HCT116 (cell line): ENCODE measurements at regions not wholly inside any gene's neighbourhood (a gene's known extent, or its start where the extent isn't known, plus 50 kb on each side); places are given as distances from the start of the nearest gene placed in this dataset.

Source experiments
- ATAC-seq: fragments of 200-7000 bp; cut with Tn5 transposase; 2 replicates; pipeline ENCODE4 v1.9.1; 2020; ENCODE audit warnings: mild to moderate bottlenecking, moderate library complexity
- BruUV-seq: library from RNA; stranded (reverse); fragments of 400-500 nt; replicated peaks from 2 replicates; lab custom pipeline; 2021; lab: Mats Ljungman, UMichigan
- CTCF ChIA-PET: fragments of 300-600 bp; sonication (Branson Sonifier 250); formaldehyde crosslinking; loops from one replicate; lab custom pipeline; 2021; ENCODE audit warnings: antibody characterized with exemption; lab: Charles Lee
- POLR2A ChIA-PET: fragments of 300-600, 350-600 bp; sonication (Branson Sonifier 250); formaldehyde crosslinking; loops from one replicate; lab custom pipeline; 2021; ENCODE audit warnings: antibody characterized with exemption; lab: Charles Lee
- RAD21 ChIA-PET, 2 experiments: fragments of 300-600 bp; sonication (Branson Sonifier 250); formaldehyde crosslinking; loops; one replicate each; lab custom pipeline; 2023; ENCODE audit warnings: low total read pairs in 2 of 2; ENCODE audit not compliant: uncharacterized antibody in 2 of 2, unreplicated experiment in 2 of 2, low non-redundant PET in 1 of 2; lab: Charles Lee
- DNase-seq: peaks from one replicate; pipeline ENCODE4 v3.0.0-alpha.2; 2010; ENCODE audit warnings: low read depth, low spot score
- H2AFZ ChIP-seq: fragments of 200-600 bp; shearing (Covaris generic), sonication (generic); 2 replicates; pipeline ENCODE4 v1.6.1; 2017; ENCODE audit warnings: low read depth, mixed run types, mixed read lengths, antibody characterized with exemption, low read length; ENCODE audit not compliant: poor library complexity, severe bottlenecking
- H3K27ac ChIP-seq: 2 replicates; pipeline ENCODE4 v1.5.1; 2012; ENCODE audit warnings: low read depth, low read length
- H3K27me3 ChIP-seq: fragments of 200-600 bp; sonication (generic); 2 replicates; pipeline ENCODE4 v1.6.1; 2016; ENCODE audit warnings: mixed run types, low read length, mixed read lengths; ENCODE audit not compliant: insufficient read depth
- H3K36me3 ChIP-seq, 2 experiments: fragments of 200-500 bp in 1 of 2; fragments of 200-600 bp in 1 of 2; sonication (Bioruptor generic) in 1 of 2; sonication (generic) in 1 of 2; 2 replicates each; pipeline versions ENCODE4 v1.5.1 to v1.6.1; 2014 to 2016; ENCODE audit warnings: low read length in 2 of 2, inconsistent platforms in 1 of 2, mixed read lengths in 1 of 2, mixed run types in 1 of 2; ENCODE audit not compliant: insufficient read depth in 2 of 2, control insufficient read depth in 1 of 2
- H3K4me1 ChIP-seq, 2 experiments: fragments of 200-600 bp in 1 of 2; sonication (generic) in 1 of 2; 2 replicates each; pipeline versions ENCODE4 v1.5.1 to v1.6.1; 2012 to 2017; ENCODE audit warnings: low read length in 2 of 2, inconsistent platforms in 1 of 2, mild to moderate bottlenecking in 1 of 2, mixed read lengths in 1 of 2, mixed run types in 1 of 2, moderate library complexity in 1 of 2; ENCODE audit not compliant: insufficient read depth in 2 of 2, control insufficient read depth in 1 of 2
- H3K4me2 ChIP-seq: fragments of 200-600 bp; sonication (generic); 2 replicates; pipeline ENCODE4 v1.6.1; 2017; ENCODE audit warnings: mixed run types, low read length, mixed read lengths
- H3K4me3 ChIP-seq, 2 experiments: fragments of 200-600 bp in 1 of 2; sonication (generic) in 1 of 2; replicated peaks in 1 of 2; 2 replicates each; pipeline ENCODE4 v1.5.1; 2011 to 2016; ENCODE audit warnings: low read length in 2 of 2, control low read depth in 1 of 2, low read depth in 1 of 2, mild to moderate bottlenecking in 1 of 2, mixed read lengths in 1 of 2, mixed run types in 1 of 2
- H3K79me2 ChIP-seq: fragments of 200-600 bp; sonication (generic); 2 replicates; pipeline ENCODE4 v1.6.1; 2017; ENCODE audit warnings: mild to moderate bottlenecking, mixed run types, low read length, moderate library complexity, mixed read lengths; ENCODE audit not compliant: insufficient read depth
- H3K9ac ChIP-seq: fragments of 200-600 bp; sonication (generic); 2 replicates; pipeline ENCODE4 v1.6.1; 2016; ENCODE audit warnings: low read length, mixed read lengths
- H3K9me2 ChIP-seq: fragments of 200-600 bp; sonication (generic), shearing (Covaris generic); 2 replicates; pipeline ENCODE4 v1.6.1; 2017; ENCODE audit warnings: mixed run types, mild to moderate bottlenecking, moderate library complexity; ENCODE audit not compliant: insufficient read depth
- H3K9me3 ChIP-seq, 2 experiments: fragments of 200-500 bp in 1 of 2; fragments of 200-600 bp in 1 of 2; sonication (Bioruptor generic) in 1 of 2; sonication (generic) in 1 of 2; 2 replicates each; pipeline ENCODE4 v1.6.1; 2014 to 2017; ENCODE audit warnings: low read length in 2 of 2, mixed read lengths in 2 of 2, inconsistent platforms in 1 of 2, low read depth in 1 of 2, mild to moderate bottlenecking in 1 of 2, mixed run types in 1 of 2, moderate library complexity in 1 of 2; ENCODE audit not compliant: control insufficient read depth in 1 of 2, insufficient read depth in 1 of 2
- H4K20me1 ChIP-seq: fragments of 200-600 bp; sonication (generic), shearing (Covaris generic); 2 replicates; pipeline ENCODE4 v1.6.1; 2017; ENCODE audit warnings: mixed run types, mild to moderate bottlenecking, moderate library complexity; ENCODE audit not compliant: insufficient read depth
- ATF3 ChIP-seq: IDR thresholded peaks from 2 replicates; pipeline ENCODE4 v1.6.1; 2012
- CBX3 ChIP-seq: IDR thresholded peaks from 2 replicates; pipeline ENCODE4 v1.6.1; 2012; ENCODE audit warnings: low read depth
- CEBPB ChIP-seq: IDR thresholded peaks from 2 replicates; pipeline ENCODE4 v1.6.1; 2012; ENCODE audit warnings: low read depth
- CTCF ChIP-seq, 3 experiments: fragments of 200-600 bp in 1 of 3; sonication (generic) in 1 of 3; IDR thresholded peaks in 2 of 3; conservative IDR thresholded peaks in 1 of 3; 2 replicates each; pipeline ENCODE4 v1.5.1; 2012 to 2017; ENCODE audit warnings: low read depth in 2 of 3, low read length in 2 of 3, antibody characterized with exemption in 1 of 3, borderline replicate concordance in 1 of 3, control low read depth in 1 of 3, mild to moderate bottlenecking in 1 of 3, mixed read lengths in 1 of 3, mixed run types in 1 of 3, moderate library complexity in 1 of 3; ENCODE audit not compliant: insufficient read depth in 1 of 3
- EGR1 ChIP-seq: IDR thresholded peaks from 2 replicates; pipeline ENCODE4 v1.6.1; 2012; ENCODE audit warnings: low read depth
- EZH2 ChIP-seq: fragments of 200-600 bp; sonication (generic); IDR thresholded peaks from 2 replicates; pipeline ENCODE4 v1.6.1; 2017; ENCODE audit warnings: antibody characterized with exemption, mixed run types
- FOSL1 ChIP-seq: IDR thresholded peaks from 2 replicates; pipeline ENCODE4 v1.6.1; 2012; ENCODE audit warnings: low read depth
- JUND ChIP-seq: IDR thresholded peaks from 2 replicates; pipeline ENCODE4 v1.6.1; 2012
- POLR2A ChIP-seq: IDR thresholded peaks from 2 replicates; pipeline ENCODE4 v1.7.0; 2011; ENCODE audit warnings: borderline replicate concordance; ENCODE audit not compliant: insufficient read depth, insufficient read length; ENCODE audit errors: extremely low read depth
- RAD21 ChIP-seq: IDR thresholded peaks from 2 replicates; pipeline ENCODE4 v1.6.1; 2012; ENCODE audit warnings: low read depth, mild to moderate bottlenecking
- SIN3A ChIP-seq: IDR thresholded peaks from 2 replicates; pipeline ENCODE4 v1.6.1; 2012; ENCODE audit warnings: low read depth
- SP1 ChIP-seq: IDR thresholded peaks from 2 replicates; pipeline ENCODE4 v1.6.1; 2012; ENCODE audit warnings: low read depth
- SRF ChIP-seq: IDR thresholded peaks from 2 replicates; pipeline ENCODE4 v1.6.1; 2012; ENCODE audit warnings: low read depth
- TCF7L2 ChIP-seq: IDR thresholded peaks from 2 replicates; pipeline ENCODE4 v1.7.0; 2011; ENCODE audit warnings: borderline replicate concordance, inconsistent platforms; ENCODE audit not compliant: insufficient read depth, insufficient read length; ENCODE audit errors: extremely low read depth
- YY1 ChIP-seq: IDR thresholded peaks from 2 replicates; pipeline ENCODE4 v1.6.1; 2011; ENCODE audit warnings: low read length, low read depth, moderate library complexity, mild to moderate bottlenecking; ENCODE audit not compliant: insufficient replicate concordance; ENCODE audit errors: extremely low read depth
- ZBTB33 ChIP-seq: IDR thresholded peaks from 2 replicates; pipeline ENCODE4 v1.6.1; 2011; ENCODE audit warnings: mild to moderate bottlenecking, low read length, moderate library complexity; ENCODE audit not compliant: insufficient replicate concordance; ENCODE audit errors: extremely low read depth
- intact Hi-C: fragments of 100-400 bp; cut with micrococcal nuclease; formaldehyde crosslinking; loops from 2 replicates; pipeline ENCODE4 v1.10.0; 2022
- TF ChIP-seq, protein P1 (sequence below): IDR thresholded peaks from 2 replicates; pipeline ENCODE4 v1.6.1; 2012
- TF ChIP-seq, protein P2 (sequence below): IDR thresholded peaks from 2 replicates; pipeline ENCODE4 v1.6.1; 2012; ENCODE audit warnings: low read depth

DNA sequence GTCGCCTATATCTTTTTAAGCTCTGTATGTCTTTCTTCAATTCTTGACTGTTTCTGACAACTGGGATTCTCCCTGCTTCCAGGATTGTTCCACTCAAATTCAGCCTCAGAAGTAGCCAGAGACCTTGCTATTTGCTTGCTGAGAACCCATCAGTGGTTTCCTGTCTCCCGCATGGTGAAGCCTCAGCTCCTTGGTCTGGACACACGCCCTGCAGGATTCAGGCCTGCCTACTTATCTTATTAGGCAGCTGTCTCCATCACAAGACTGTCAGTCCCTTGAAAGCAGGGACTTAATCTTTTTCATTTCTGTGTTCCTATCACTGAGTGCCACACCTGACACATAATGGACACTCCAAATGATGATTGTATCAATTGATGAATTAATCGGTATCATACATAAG is 175.3 kb downstream of the PLPP3 start:
- CTCF ChIA-PET, result no interaction called here
- Histone ChIP-seq H3K9me3 (no peaks in the 10 kb centered on the region), H2AFZ (no peak overlapping the region), H3K4me2 (no peak overlapping the region), H3K79me2 (no peaks in the 10 kb centered on the region), H3K9ac (no peak overlapping the region), H3K27me3 (no peaks in the 10 kb centered on the region), H3K27ac (no peak overlapping the region), H3K4me1 (peaks cover 0 to 4% of the 10 kb centered on the region in 2 experiments; a peak in 2 of 4 replicates), H3K4me3 (no peak overlapping the region), H3K36me3 (no peaks in the 10 kb centered on the region), H3K9me2 (no peaks in the 10 kb centered on the region), H4K20me1 (no peaks in the 10 kb centered on the region)
- BruUV-seq, result no TSS peak
- TF ChIP-seq SP1 (no peak), JUND (no peak), EGR1 (no peak), YY1 (no peak), ZBTB33 (no peak), RAD21 (no peak), FOSL1 (no peak), SIN3A (no peak), POLR2A (no peak), CTCF (IDR thresholded peaks at IDR 0.05 in 2 of 3, conservative IDR thresholded peaks at IDR 0.05 in 1 of 3; ENCODE audit: borderline replicate concordance in 1 of 3, insufficient read depth in 1 of 3, low read depth in 2 of 3, low read length in 2 of 3) (no peak), EZH2 (no peak), CEBPB (no peak), SRF (no peak), ATF3 (no peak), TCF7L2 (no peak), CBX3 (no peak)
- TF ChIP-seq, protein P1, sequence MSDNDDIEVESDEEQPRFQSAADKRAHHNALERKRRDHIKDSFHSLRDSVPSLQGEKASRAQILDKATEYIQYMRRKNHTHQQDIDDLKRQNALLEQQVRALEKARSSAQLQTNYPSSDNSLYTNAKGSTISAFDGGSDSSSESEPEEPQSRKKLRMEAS, result no peak
- TF ChIP-seq, protein P2, sequence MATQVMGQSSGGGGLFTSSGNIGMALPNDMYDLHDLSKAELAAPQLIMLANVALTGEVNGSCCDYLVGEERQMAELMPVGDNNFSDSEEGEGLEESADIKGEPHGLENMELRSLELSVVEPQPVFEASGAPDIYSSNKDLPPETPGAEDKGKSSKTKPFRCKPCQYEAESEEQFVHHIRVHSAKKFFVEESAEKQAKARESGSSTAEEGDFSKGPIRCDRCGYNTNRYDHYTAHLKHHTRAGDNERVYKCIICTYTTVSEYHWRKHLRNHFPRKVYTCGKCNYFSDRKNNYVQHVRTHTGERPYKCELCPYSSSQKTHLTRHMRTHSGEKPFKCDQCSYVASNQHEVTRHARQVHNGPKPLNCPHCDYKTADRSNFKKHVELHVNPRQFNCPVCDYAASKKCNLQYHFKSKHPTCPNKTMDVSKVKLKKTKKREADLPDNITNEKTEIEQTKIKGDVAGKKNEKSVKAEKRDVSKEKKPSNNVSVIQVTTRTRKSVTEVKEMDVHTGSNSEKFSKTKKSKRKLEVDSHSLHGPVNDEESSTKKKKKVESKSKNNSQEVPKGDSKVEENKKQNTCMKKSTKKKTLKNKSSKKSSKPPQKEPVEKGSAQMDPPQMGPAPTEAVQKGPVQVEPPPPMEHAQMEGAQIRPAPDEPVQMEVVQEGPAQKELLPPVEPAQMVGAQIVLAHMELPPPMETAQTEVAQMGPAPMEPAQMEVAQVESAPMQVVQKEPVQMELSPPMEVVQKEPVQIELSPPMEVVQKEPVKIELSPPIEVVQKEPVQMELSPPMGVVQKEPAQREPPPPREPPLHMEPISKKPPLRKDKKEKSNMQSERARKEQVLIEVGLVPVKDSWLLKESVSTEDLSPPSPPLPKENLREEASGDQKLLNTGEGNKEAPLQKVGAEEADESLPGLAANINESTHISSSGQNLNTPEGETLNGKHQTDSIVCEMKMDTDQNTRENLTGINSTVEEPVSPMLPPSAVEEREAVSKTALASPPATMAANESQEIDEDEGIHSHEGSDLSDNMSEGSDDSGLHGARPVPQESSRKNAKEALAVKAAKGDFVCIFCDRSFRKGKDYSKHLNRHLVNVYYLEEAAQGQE, result no peak
- RAD21 ChIA-PET, result no interaction called here
- intact Hi-C loops, result loop anchor here (10.0 kb wide), 1 partner anchor 301 kb away; no protein-coding TSS in a partner anchor
- DNase-seq (no peak), ATAC-seq (no peak)
- POLR2A ChIA-PET, result no interaction called here
